Activated B cell treated with CpG ODN at 0.5 μM for 24 hours (primary cell): ENCODE measurements at regions not wholly inside any gene's neighbourhood (a gene's known extent, or its start where the extent isn't known, plus 50 kb on each side); places are given as distances from the start of the nearest gene placed in this dataset.

Source experiments
- ATAC-seq: fragments of 200-7000 bp; cut with Tn5 transposase; one replicate; pipeline ENCODE4 v1.10.0; 2021; ENCODE audit warnings: low read depth, mild to moderate bottlenecking, moderate library complexity
- CTCF ChIA-PET: fragments of 350-600 bp; sonication (Branson Sonifier 250); formaldehyde crosslinking; loops from one replicate; lab custom pipeline; 2021; ENCODE audit warnings: antibody characterized with exemption; lab: Charles Lee
- POLR2A ChIA-PET: fragments of 350-600 bp; sonication (Branson Sonifier 250); formaldehyde crosslinking; loops from one replicate; lab custom pipeline; 2021; ENCODE audit warnings: antibody characterized with exemption; lab: Charles Lee
- DNase-seq: peaks from one replicate; pipeline ENCODE4 v3.0.0; 2022
- H3K27ac Mint-ChIP-seq: one replicate; pipeline ENCODE4 v1.8.0; 2020; ENCODE audit warnings: mixed read lengths
- H3K27me3 Mint-ChIP-seq: one replicate; pipeline ENCODE4 v1.8.0; 2021; ENCODE audit warnings: mixed read lengths
- H3K36me3 Mint-ChIP-seq: one replicate; pipeline ENCODE4 v1.8.0; 2021; ENCODE audit warnings: low read depth, mixed read lengths
- H3K4me1 Mint-ChIP-seq: one replicate; pipeline ENCODE4 v1.8.0; 2021; ENCODE audit warnings: mixed read lengths
- H3K4me3 Mint-ChIP-seq: one replicate; pipeline ENCODE4 v1.8.0; 2020; ENCODE audit warnings: mild to moderate bottlenecking, mixed read lengths
- H3K9me3 Mint-ChIP-seq: one replicate; pipeline ENCODE4 v1.8.0; 2020; ENCODE audit warnings: mixed read lengths
- CTCF ChIP-seq: fragments of 200-600 bp; IDR thresholded peaks from one replicate; pipeline ENCODE4 v1.8.0; 2022; ENCODE audit warnings: antibody characterized with exemption, mild to moderate bottlenecking
- intact Hi-C: fragments of 100-400 bp; cut with micrococcal nuclease; formaldehyde crosslinking; loops from one replicate; pipeline ENCODE4 v1.15.1; 2024

GRCh38 chr1:168468822-168469221 is 75.0 kb downstream of the XCL2 start:
- no peaks in the 10 kb centered on the region for H3K9me3 Mint-ChIP-seq
- ATAC-seq (no peak), DNase-seq (no peak)
- no peak overlapping the region for H3K27ac Mint-ChIP-seq
- ChIA-PET POLR2A (no interaction called here), CTCF (no interaction called here)
- intact Hi-C loops, result no loop called here
- H3K36me3 Mint-ChIP-seq, result no peaks in the 10 kb centered on the region
- peaks cover 26% of the 10 kb centered on the region for H3K4me1 Mint-ChIP-seq
- no peak for TF ChIP-seq CTCF
- H3K4me3 Mint-ChIP-seq, result no peak overlapping the region
- peaks cover under 1% of the 10 kb centered on the region for H3K27me3 Mint-ChIP-seq

GRCh38 chr1:168468042-168468809 is 75.6 kb downstream of the XCL2 start:
- DNase-seq (no peak), ATAC-seq (no peak)
- peaks cover 4% of the 10 kb centered on the region for H3K27me3 Mint-ChIP-seq
- H3K27ac Mint-ChIP-seq, result no peak overlapping the region
- CTCF ChIA-PET, result no interaction called here
- H3K36me3 Mint-ChIP-seq, result no peaks in the 10 kb centered on the region
- intact Hi-C loops, result no loop called here
- no peak for TF ChIP-seq CTCF
- POLR2A ChIA-PET, result no interaction called here
- H3K4me3 Mint-ChIP-seq, result no peak overlapping the region
- H3K4me1 Mint-ChIP-seq, result peaks cover 26% of the 10 kb centered on the region
- H3K9me3 Mint-ChIP-seq, result no peaks in the 10 kb centered on the region

GRCh38 chr1:168467452-168467851 is 76.3 kb downstream of the XCL2 start:
- DNase-seq, result no peak
- Mint-ChIP-seq H3K36me3 (no peaks in the 10 kb centered on the region), H3K4me1 (peaks cover 26% of the 10 kb centered on the region), H3K27ac (no peak overlapping the region), H3K27me3 (peaks cover 4% of the 10 kb centered on the region), H3K4me3 (no peak overlapping the region), H3K9me3 (no peaks in the 10 kb centered on the region)
- POLR2A ChIA-PET, result no interaction called here
- CTCF ChIA-PET, result no interaction called here
- no peak for TF ChIP-seq CTCF
- intact Hi-C loops, result no loop called here
- no peak for ATAC-seq

- no peak for ATAC-seq
- H3K4me1 Mint-ChIP-seq, result peaks cover 26% of the 10 kb centered on the region
Observed at GRCh38 chr1:168466714-168467131, 77.1 kb downstream of the XCL2 start.

More at GRCh38 chr1:168466714-168467131, 77.1 kb downstream of the XCL2 start:
- peaks cover 7% of the 10 kb centered on the region for H3K27me3 Mint-ChIP-seq
- no peak for DNase-seq
- H3K27ac Mint-ChIP-seq, result no peak overlapping the region
- H3K36me3 Mint-ChIP-seq, result no peaks in the 10 kb centered on the region
- H3K4me3 Mint-ChIP-seq, result no peak overlapping the region
- CTCF ChIA-PET, result no interaction called here
- POLR2A ChIA-PET, result no interaction called here
- H3K9me3 Mint-ChIP-seq, result peaks cover 2% of the 10 kb centered on the region
- intact Hi-C loops, result no loop called here
- no peak for TF ChIP-seq CTCF
